WTC11 (cell line): ENCODE measurements at regions not wholly inside any gene's neighbourhood (a gene's known extent, or its start where the extent isn't known, plus 50 kb on each side); places are given as distances from the start of the nearest gene placed in this dataset.

Experiments
- ATF1 ChIP-seq: sonication (generic); formaldehyde crosslinking; IDR thresholded peaks from 2 replicates; pipeline ENCODE4 v1.8.1; 2023; ENCODE audit warnings: mild to moderate bottlenecking, moderate library complexity, missing genetic modification reagents
- ATF3 ChIP-seq: sonication (generic); formaldehyde crosslinking; conservative IDR thresholded peaks from 2 replicates; pipeline ENCODE4 v1.8.1; 2022; ENCODE audit warnings: mild to moderate bottlenecking, missing genetic modification reagents
- CREB1 ChIP-seq: sonication (generic); formaldehyde crosslinking; IDR thresholded peaks from 2 replicates; pipeline ENCODE4 v1.8.0; 2023; ENCODE audit warnings: mild to moderate bottlenecking, missing genetic modification reagents
- CTCF ChIP-seq: fragments of 200-600 bp; IDR thresholded peaks from 2 replicates; pipeline ENCODE4 v1.8.0; 2022; ENCODE audit warnings: antibody characterized with exemption
- ETV6 ChIP-seq: sonication (generic); formaldehyde crosslinking; IDR thresholded peaks from 2 replicates; pipeline ENCODE4 v1.8.1; 2022; ENCODE audit warnings: mild to moderate bottlenecking, missing genetic modification reagents
- GABPB1 ChIP-seq: sonication (generic); formaldehyde crosslinking; IDR thresholded peaks from 2 replicates; pipeline ENCODE4 v1.8.1; 2023; ENCODE audit warnings: mild to moderate bottlenecking, missing genetic modification reagents
- PREB ChIP-seq: sonication (generic); formaldehyde crosslinking; IDR thresholded peaks from 2 replicates; pipeline ENCODE4 v1.8.1; 2022; ENCODE audit warnings: mild to moderate bottlenecking, missing genetic modification reagents, moderate library complexity, borderline replicate concordance
- TCF7 ChIP-seq: sonication (generic); formaldehyde crosslinking; IDR thresholded peaks from 2 replicates; pipeline ENCODE4 v1.8.0; 2022; ENCODE audit warnings: mild to moderate bottlenecking, low read depth, missing genetic modification reagents, moderate library complexity
- ZNF396 ChIP-seq: fragments of 250-450 bp; sonication (Bioruptor Pico); IDR thresholded peaks from 2 replicates; pipeline ENCODE4 v1.8.0; 2021; ENCODE audit warnings: mild to moderate bottlenecking, moderate library complexity, borderline replicate concordance

- TF ChIP-seq CREB1 (CRISPR knock-in tag) (no peak), ETV6 (CRISPR knock-in tag) (no peak), CTCF (no peak), GABPB1 (CRISPR knock-in tag) (no peak), ZNF396 (CRISPR knock-in tag) (no peak), TCF7 (no peak), PREB (CRISPR knock-in tag) (no peak), ATF1 (CRISPR knock-in tag) (no peak), ATF3 (CRISPR knock-in tag) (no peak)
Observed at GRCh38 chr9:79970146-79970425, 398.3 kb downstream of the TLE4 start.
